Nephron progenitor cell (in vitro differentiated cells): ENCODE measurements at regions not wholly inside any gene's neighbourhood (a gene's known extent, or its start where the extent isn't known, plus 50 kb on each side); places are given as distances from the start of the nearest gene placed in this dataset.

ENCODE experiments used
- DNase-seq: peaks from one replicate; pipeline ENCODE4 v3.0.0; 2021
- H3K27ac Mint-ChIP-seq: 2 replicates; pipeline ENCODE4 v1.8.0; 2021; ENCODE audit warnings: mild to moderate bottlenecking, moderate library complexity, mixed read lengths
- H3K27me3 Mint-ChIP-seq: 2 replicates; pipeline ENCODE4 v1.8.0; 2021; ENCODE audit warnings: mild to moderate bottlenecking, low read depth, mixed read lengths; ENCODE audit not compliant: poor library complexity
- H3K36me3 Mint-ChIP-seq: 2 replicates; pipeline ENCODE4 v1.8.0; 2021; ENCODE audit warnings: low read depth, mixed read lengths
- H3K4me1 Mint-ChIP-seq: 2 replicates; pipeline ENCODE4 v1.8.0; 2021; ENCODE audit warnings: mixed read lengths
- H3K4me3 Mint-ChIP-seq: 2 replicates; pipeline ENCODE4 v1.8.0; 2021; ENCODE audit warnings: mild to moderate bottlenecking, moderate library complexity, mixed read lengths
- H3K9me3 Mint-ChIP-seq: 2 replicates; pipeline ENCODE4 v1.8.0; 2021; ENCODE audit warnings: mild to moderate bottlenecking, moderate library complexity, mixed read lengths
- TF ChIP-seq, protein P1 (sequence below): fragments of 200-600 bp; sonication (generic); IDR thresholded peaks from 2 replicates; pipeline ENCODE4 v1.5.0; 2021; ENCODE audit warnings: antibody characterized with exemption

DNA sequence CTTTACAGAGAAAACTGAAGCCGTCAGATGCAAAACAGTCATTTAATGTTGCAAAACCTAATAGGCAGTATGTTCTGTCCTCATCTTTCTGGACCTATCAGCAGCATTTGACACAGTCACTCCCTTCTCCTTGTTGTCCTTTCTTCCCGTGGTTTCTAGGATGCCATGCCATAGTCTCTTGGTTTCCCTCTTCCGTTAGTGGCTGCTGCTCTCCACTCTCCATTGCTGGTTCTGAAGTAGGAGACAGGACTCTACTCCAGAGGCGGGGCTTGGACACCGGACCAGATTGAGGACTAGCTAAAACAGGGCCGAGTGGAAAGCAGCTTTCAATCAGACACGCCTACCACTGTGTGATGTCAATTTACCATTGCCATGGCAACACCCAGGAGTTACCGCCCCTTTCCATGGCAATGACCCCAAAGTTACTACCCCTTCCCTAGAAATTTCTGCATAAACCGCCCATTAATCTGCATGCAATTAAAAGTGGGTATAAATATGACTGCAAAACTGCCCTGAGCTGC is 88.8 kb upstream of the CCDC160 start:
- Mint-ChIP-seq H3K27ac (no peak overlapping the region), H3K4me1 (peaks cover 9% of the 10 kb centered on the region), H3K27me3 (no peaks in the 10 kb centered on the region), H3K4me3 (no peak overlapping the region), H3K36me3 (no peaks in the 10 kb centered on the region), H3K9me3 (no peaks in the 10 kb centered on the region)
- TF ChIP-seq, protein P1, sequence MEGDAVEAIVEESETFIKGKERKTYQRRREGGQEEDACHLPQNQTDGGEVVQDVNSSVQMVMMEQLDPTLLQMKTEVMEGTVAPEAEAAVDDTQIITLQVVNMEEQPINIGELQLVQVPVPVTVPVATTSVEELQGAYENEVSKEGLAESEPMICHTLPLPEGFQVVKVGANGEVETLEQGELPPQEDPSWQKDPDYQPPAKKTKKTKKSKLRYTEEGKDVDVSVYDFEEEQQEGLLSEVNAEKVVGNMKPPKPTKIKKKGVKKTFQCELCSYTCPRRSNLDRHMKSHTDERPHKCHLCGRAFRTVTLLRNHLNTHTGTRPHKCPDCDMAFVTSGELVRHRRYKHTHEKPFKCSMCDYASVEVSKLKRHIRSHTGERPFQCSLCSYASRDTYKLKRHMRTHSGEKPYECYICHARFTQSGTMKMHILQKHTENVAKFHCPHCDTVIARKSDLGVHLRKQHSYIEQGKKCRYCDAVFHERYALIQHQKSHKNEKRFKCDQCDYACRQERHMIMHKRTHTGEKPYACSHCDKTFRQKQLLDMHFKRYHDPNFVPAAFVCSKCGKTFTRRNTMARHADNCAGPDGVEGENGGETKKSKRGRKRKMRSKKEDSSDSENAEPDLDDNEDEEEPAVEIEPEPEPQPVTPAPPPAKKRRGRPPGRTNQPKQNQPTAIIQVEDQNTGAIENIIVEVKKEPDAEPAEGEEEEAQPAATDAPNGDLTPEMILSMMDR = no peak
- no peak for DNase-seq

DNA sequence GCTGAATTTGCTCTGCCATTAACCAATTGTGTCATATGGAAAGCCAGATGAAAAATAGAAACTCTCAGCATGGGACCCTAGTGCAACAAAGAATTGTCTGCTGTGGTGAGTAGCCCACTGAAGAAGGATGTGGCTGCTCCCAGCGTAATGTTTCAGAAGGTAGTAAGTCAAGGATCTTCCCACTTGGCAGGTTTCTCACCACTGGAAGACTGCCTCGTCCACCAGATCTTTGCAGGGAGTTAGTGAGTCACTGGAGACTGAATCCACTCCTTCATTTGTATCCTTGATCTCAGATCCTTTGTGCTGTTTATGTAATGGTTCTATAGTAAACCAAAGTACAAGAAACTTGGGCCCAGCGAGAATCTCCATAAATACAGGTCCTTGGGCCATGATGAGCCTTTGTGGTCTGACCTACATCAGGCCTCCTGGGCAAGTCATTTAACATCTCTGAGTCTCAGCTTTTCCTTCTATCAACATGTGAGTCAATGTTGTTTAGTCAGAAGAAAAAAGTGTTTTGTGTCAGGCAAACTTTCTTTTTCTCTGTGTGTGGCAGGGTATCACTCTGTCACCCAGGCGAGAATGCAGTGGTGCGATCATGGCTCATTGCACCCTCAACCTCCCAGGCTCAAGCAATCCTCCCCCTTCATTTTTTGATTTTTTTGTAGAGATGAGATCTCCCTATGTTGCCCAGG is 78.0 kb upstream of the CCDC160 start:
- TF ChIP-seq, protein P1 = no peak
- Mint-ChIP-seq H3K4me3 (no peak overlapping the region), H3K27ac (peak overlapping the region; percentile 44), H3K9me3 (no peaks in the 10 kb centered on the region), H3K36me3 (no peaks in the 10 kb centered on the region), H3K4me1 (no peaks in the 10 kb centered on the region), H3K27me3 (no peaks in the 10 kb centered on the region)
- DNase-seq = no peak

DNA sequence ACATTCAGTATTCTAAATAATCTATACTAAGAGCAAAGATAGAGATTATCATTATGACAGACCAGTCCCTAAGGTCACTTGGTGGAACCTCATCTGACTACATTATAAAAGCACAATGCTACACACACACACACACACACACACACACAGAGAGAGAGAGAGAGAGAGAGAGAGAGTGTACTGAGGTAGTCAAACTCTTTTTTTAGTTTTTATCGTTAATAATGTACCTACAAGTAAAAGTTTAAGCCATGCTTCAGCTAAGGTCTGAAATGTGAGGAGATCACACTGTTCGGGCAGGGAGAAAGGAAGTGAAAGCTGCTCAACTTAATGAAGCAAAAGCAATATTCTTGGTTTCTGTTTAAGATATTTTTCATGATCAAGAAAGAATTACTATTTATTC is 75.8 kb upstream of the CCDC160 start:
- Mint-ChIP-seq H3K4me1 (no peaks in the 10 kb centered on the region), H3K36me3 (no peaks in the 10 kb centered on the region), H3K4me3 (no peak overlapping the region), H3K9me3 (no peaks in the 10 kb centered on the region), H3K27me3 (peaks cover 1% of the 10 kb centered on the region), H3K27ac (no peak overlapping the region)
- no peak for DNase-seq
- TF ChIP-seq, protein P1 = no peak

DNA sequence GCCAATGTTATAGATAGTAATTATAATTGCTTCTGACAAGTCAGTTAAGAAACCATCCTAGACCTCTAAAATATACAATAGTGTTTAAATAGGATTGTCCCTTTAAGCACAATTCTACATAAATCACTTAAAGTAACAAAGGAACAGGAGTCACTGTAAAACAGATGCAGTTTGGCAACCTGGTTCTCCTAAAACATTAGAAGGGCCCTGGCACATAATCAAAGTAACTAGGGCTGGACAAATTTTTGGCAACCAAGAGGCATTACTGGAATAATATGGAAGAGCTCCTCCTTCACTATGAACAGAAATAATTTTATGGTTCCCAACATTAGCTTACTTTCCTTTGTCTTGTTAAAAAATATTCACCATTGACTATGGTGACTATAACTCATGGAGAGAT is 75.0 kb upstream of the CCDC160 start:
- TF ChIP-seq, protein P1 = no peak
- no peaks in the 10 kb centered on the region for H3K4me1 Mint-ChIP-seq
- no peak overlapping the region for H3K27ac Mint-ChIP-seq
- H3K27me3 Mint-ChIP-seq = peaks cover 2% of the 10 kb centered on the region
- peaks cover 4% of the 10 kb centered on the region for H3K36me3 Mint-ChIP-seq
- no peak overlapping the region for H3K4me3 Mint-ChIP-seq
- H3K9me3 Mint-ChIP-seq = no peaks in the 10 kb centered on the region
- DNase-seq = no peak

DNA sequence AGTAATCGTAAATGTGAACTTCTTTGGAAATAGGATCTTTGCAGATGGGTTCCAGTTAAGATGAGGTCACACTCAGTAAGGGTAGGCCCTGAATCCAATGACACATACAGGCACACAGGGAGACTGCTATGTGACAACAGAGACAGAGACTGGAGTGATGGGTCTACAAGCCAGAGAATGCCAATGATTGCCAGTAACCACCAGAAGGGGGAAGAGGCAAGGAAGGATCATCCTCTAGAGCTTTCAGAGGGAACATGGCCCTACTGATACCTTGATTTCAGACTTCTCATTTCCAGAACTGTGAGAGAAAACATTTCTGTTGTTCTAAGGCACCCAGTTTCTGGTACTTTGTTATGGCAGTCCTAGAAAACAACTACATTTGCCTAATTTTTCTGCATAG is 73.1 kb upstream of the CCDC160 start:
- Mint-ChIP-seq H3K4me3 (no peak overlapping the region), H3K27me3 (peaks cover 2% of the 10 kb centered on the region)

More for the DNA sequence above, 73.1 kb upstream of the CCDC160 start:
- TF ChIP-seq, protein P1 = no peak
- peaks cover 9% of the 10 kb centered on the region for H3K36me3 Mint-ChIP-seq
- H3K27ac Mint-ChIP-seq = no peak overlapping the region
- H3K4me1 Mint-ChIP-seq = no peaks in the 10 kb centered on the region
- no peak for DNase-seq
- no peaks in the 10 kb centered on the region for H3K9me3 Mint-ChIP-seq
